Activated naive CD4-positive, alpha-beta T cell treated with anti-CD3 and anti-CD28 coated beads, Interleukin-2, amount 10 ng/mL, durations not matched to agents 7 days and 5 days (primary cell): ENCODE measurements at regions not wholly inside any gene's neighbourhood (a gene's known extent, or its start where the extent isn't known, plus 50 kb on each side); places are given as distances from the start of the nearest gene placed in this dataset.

Experiments
- CTCF ChIA-PET: fragments of 350-600 bp; sonication (Branson Sonifier 250); formaldehyde crosslinking; loops from one replicate; lab custom pipeline; 2021; ENCODE audit warnings: antibody characterized with exemption; lab: Charles Lee
- DNase-seq: peaks from one replicate; pipeline ENCODE4 v3.0.0-alpha.2; 2020
- H3K27ac Mint-ChIP-seq: one replicate; pipeline ENCODE4 v1.8.0; 2021; ENCODE audit warnings: mild to moderate bottlenecking, moderate library complexity, mixed read lengths
- H3K27me3 Mint-ChIP-seq: one replicate; pipeline ENCODE4 v1.8.0; 2021; ENCODE audit warnings: mild to moderate bottlenecking, mixed read lengths
- H3K36me3 Mint-ChIP-seq: one replicate; pipeline ENCODE4 v1.8.0; 2021; ENCODE audit warnings: mixed read lengths
- H3K4me1 Mint-ChIP-seq: one replicate; pipeline ENCODE4 v1.8.0; 2021; ENCODE audit warnings: mixed read lengths
- H3K4me3 Mint-ChIP-seq: one replicate; pipeline ENCODE4 v1.8.0; 2021; ENCODE audit warnings: mild to moderate bottlenecking, moderate library complexity, mixed read lengths
- H3K9me3 Mint-ChIP-seq: one replicate; pipeline ENCODE4 v1.8.0; 2021; ENCODE audit warnings: mixed read lengths

GRCh38 chr22:27459999-27460398 is 341.6 kb downstream of the MN1 start:
- Mint-ChIP-seq H3K27me3 (no peaks in the 10 kb centered on the region), H3K4me3 (no peak overlapping the region), H3K36me3 (no peaks in the 10 kb centered on the region), H3K9me3 (no peaks in the 10 kb centered on the region), H3K27ac (no peak overlapping the region), H3K4me1 (no peaks in the 10 kb centered on the region)
- CTCF ChIA-PET: no interaction called here
- no peak for DNase-seq

GRCh38 chr22:27460591-27461347 is 340.8 kb downstream of the MN1 start:
- CTCF ChIA-PET: no interaction called here
- DNase-seq: no peak
- H3K4me1 Mint-ChIP-seq: no peaks in the 10 kb centered on the region
- H3K36me3 Mint-ChIP-seq: no peaks in the 10 kb centered on the region
- H3K4me3 Mint-ChIP-seq: no peak overlapping the region
- no peaks in the 10 kb centered on the region for H3K27me3 Mint-ChIP-seq
- no peaks in the 10 kb centered on the region for H3K9me3 Mint-ChIP-seq
- H3K27ac Mint-ChIP-seq: no peak overlapping the region

DNA sequence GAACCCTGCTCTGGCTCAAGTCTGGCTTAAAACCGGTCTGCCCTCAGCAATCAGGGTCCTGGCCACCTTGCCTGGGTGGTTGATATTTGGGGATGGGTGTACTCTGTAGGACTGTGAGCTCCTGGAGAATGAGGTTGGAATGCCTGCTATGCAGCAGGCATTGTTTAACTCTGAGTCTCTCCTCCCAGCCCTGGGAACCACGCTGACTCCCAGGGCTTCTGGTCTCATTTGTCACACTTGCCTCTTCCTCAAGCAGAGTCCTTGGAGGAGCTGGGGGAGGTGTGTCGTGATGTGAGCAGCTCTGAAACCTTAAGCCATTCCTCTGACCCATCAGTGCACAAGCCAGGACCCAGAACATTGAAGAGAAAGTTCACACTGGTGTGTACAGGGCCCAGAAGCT is 340.1 kb downstream of the MN1 start:
- Mint-ChIP-seq H3K4me1 (no peaks in the 10 kb centered on the region), H3K27me3 (no peaks in the 10 kb centered on the region), H3K36me3 (no peaks in the 10 kb centered on the region), H3K27ac (no peak overlapping the region), H3K9me3 (no peaks in the 10 kb centered on the region), H3K4me3 (no peak overlapping the region)
- CTCF ChIA-PET: no interaction called here
- DNase-seq: no peak

- Mint-ChIP-seq H3K4me1 (no peaks in the 10 kb centered on the region), H3K36me3 (no peaks in the 10 kb centered on the region), H3K4me3 (no peak overlapping the region), H3K27ac (no peak overlapping the region), H3K9me3 (no peaks in the 10 kb centered on the region), H3K27me3 (no peaks in the 10 kb centered on the region)
- no peak for DNase-seq
- CTCF ChIA-PET: no interaction called here
Observed at GRCh38 chr22:27462190-27462589, 339.4 kb downstream of the MN1 start.

DNA sequence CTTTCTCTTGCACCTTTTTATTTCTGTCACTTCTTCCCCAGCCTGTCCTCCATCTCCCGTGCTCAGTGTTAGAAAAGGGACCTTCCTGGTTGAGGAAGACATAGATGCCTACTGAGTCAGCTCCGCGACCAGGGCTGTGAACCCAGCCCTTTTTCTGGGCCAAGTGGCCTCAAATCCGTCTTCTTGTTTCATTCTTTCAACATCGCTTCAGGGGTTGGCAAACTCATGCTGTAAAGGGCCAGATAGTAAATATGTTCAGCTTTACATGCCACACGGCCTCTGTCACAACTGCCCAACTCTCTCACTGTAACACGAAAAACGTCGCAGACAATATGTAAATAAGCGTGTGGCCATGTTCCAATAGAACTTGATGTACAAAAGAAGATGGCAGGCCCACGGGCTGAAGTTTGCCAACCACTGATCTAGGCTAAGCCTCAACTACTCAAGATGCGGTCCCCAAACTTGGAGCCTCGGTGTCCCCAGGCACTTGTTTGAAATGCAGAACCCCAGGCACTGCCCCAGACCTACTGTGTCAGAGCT is 338.4 kb downstream of the MN1 start:
- Mint-ChIP-seq H3K4me1 (no peaks in the 10 kb centered on the region), H3K36me3 (no peaks in the 10 kb centered on the region), H3K27me3 (no peaks in the 10 kb centered on the region), H3K27ac (no peak overlapping the region), H3K4me3 (no peak overlapping the region), H3K9me3 (no peaks in the 10 kb centered on the region)
- CTCF ChIA-PET: no interaction called here
- DNase-seq: no peak

- CTCF ChIA-PET: no interaction called here
- no peak overlapping the region for H3K27ac Mint-ChIP-seq
- no peaks in the 10 kb centered on the region for H3K4me1 Mint-ChIP-seq
- no peaks in the 10 kb centered on the region for H3K9me3 Mint-ChIP-seq
- no peaks in the 10 kb centered on the region for H3K36me3 Mint-ChIP-seq
- H3K4me3 Mint-ChIP-seq: no peak overlapping the region
- no peaks in the 10 kb centered on the region for H3K27me3 Mint-ChIP-seq
- no peak for DNase-seq
Observed at GRCh38 chr22:27466229-27466628, 335.3 kb downstream of the MN1 start.

- H3K4me3 Mint-ChIP-seq: no peak overlapping the region
- H3K36me3 Mint-ChIP-seq: no peaks in the 10 kb centered on the region
- no peak for DNase-seq
- CTCF ChIA-PET: no interaction called here
- H3K27ac Mint-ChIP-seq: no peak overlapping the region
- no peaks in the 10 kb centered on the region for H3K9me3 Mint-ChIP-seq
- H3K4me1 Mint-ChIP-seq: no peaks in the 10 kb centered on the region
- H3K27me3 Mint-ChIP-seq: no peaks in the 10 kb centered on the region
Observed at GRCh38 chr22:27466778-27467438, 334.6 kb downstream of the MN1 start.

GRCh38 chr22:27467711-27468110 is 333.8 kb downstream of the MN1 start:
- Mint-ChIP-seq H3K27ac (no peak overlapping the region), H3K9me3 (no peaks in the 10 kb centered on the region), H3K27me3 (no peaks in the 10 kb centered on the region), H3K36me3 (no peaks in the 10 kb centered on the region), H3K4me3 (no peak overlapping the region), H3K4me1 (no peaks in the 10 kb centered on the region)
- DNase-seq: no peak
- CTCF ChIA-PET: no interaction called here

DNA sequence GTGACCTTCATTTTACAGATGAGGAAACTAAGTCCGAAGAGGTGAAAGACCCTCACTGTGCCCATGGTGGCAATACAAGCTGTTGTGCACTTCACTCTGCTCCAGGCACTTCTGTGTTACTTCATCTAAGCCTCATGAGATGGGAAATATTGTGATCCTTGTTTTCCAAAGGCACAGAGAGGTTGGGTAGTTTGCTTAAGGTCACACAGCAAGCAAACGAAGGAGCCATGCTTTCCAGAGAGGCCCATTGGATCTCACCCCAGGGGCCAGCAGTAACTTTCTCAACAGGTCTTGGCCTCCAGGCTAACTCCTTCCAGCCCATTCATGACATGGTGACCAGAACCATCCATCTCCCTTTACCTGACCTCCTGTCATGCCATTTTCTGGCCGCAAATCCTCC is 332.8 kb downstream of the MN1 start:
- CTCF ChIA-PET: no interaction called here
- H3K4me1 Mint-ChIP-seq: no peaks in the 10 kb centered on the region
- no peak overlapping the region for H3K4me3 Mint-ChIP-seq
- no peak overlapping the region for H3K27ac Mint-ChIP-seq
- no peak for DNase-seq
- H3K36me3 Mint-ChIP-seq: no peaks in the 10 kb centered on the region
- no peaks in the 10 kb centered on the region for H3K27me3 Mint-ChIP-seq
- no peaks in the 10 kb centered on the region for H3K9me3 Mint-ChIP-seq

DNA sequence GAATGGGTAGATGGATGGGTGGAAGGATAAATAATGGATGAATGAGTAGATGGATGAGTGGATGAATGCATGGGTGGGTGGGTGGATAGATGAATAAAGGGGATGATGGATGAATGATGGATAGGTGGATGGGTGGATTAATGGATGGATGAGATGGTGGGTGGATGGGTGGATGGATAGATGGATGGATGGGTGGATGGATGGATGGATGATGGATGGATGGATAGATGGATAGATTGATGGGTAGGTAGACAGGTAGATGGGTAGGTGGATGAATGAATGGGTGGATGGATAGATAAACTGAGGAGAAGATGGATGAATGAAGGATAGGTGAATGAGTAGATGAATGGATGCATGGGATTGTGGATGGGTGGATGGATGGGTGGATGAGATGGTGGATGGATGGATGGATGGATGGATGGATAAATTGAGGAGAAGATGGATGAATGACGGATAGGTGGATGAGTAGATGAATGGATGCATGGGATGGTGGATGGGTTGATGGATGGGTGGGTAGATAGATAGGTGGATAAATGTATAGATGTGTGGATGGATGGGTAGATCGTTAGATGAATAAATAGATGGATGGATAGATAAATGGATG is 331.3 kb downstream of the MN1 start:
- H3K27me3 Mint-ChIP-seq: no peaks in the 10 kb centered on the region
- no peaks in the 10 kb centered on the region for H3K9me3 Mint-ChIP-seq

DNA sequence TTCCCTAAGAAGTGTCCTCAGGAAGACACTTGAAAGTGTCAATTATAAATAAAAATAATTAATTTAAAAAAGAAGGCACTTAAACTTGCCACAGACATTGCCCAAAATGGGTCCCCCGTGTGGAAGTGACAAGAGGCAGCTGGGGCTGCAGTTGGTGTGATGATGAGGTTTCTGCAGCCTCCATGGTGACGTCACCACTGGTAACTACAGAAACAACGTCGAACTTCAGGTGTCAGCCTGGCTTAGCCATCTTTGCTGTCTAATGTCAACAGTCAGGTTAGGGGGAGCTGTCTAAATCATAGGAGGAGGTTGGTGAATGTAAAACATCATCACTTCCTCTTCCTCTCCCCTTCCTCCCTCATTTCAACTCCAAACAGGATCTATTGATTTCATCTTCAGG is 328.6 kb downstream of the MN1 start:
- Mint-ChIP-seq H3K4me3 (no peak overlapping the region), H3K36me3 (no peaks in the 10 kb centered on the region), H3K4me1 (no peaks in the 10 kb centered on the region), H3K27me3 (no peaks in the 10 kb centered on the region), H3K27ac (no peak overlapping the region), H3K9me3 (no peaks in the 10 kb centered on the region)
- DNase-seq: no peak
- CTCF ChIA-PET: interaction anchor here (0.5 kb wide), 1 partner anchor 69 kb away, joined by 3 read pairs; no protein-coding TSS in a partner anchor

More for the DNA sequence above, 331.3 kb downstream of the MN1 start:
- Mint-ChIP-seq H3K4me3 (no peak overlapping the region), H3K36me3 (no peaks in the 10 kb centered on the region), H3K4me1 (no peaks in the 10 kb centered on the region), H3K27ac (no peak overlapping the region)
- CTCF ChIA-PET: no interaction called here
- no peak for DNase-seq

- Mint-ChIP-seq H3K4me3 (no peak overlapping the region), H3K27ac (no peak overlapping the region), H3K9me3 (no peaks in the 10 kb centered on the region), H3K36me3 (no peaks in the 10 kb centered on the region), H3K4me1 (no peaks in the 10 kb centered on the region), H3K27me3 (no peaks in the 10 kb centered on the region)
- CTCF ChIA-PET: no interaction called here
- DNase-seq: no peak
Observed at GRCh38 chr22:27473533-27473932, 328.0 kb downstream of the MN1 start.

GRCh38 chr22:27474112-27474571 is 327.4 kb downstream of the MN1 start:
- H3K4me3 Mint-ChIP-seq: no peak overlapping the region
- no peaks in the 10 kb centered on the region for H3K27me3 Mint-ChIP-seq
- H3K4me1 Mint-ChIP-seq: no peaks in the 10 kb centered on the region
- CTCF ChIA-PET: no interaction called here
- H3K27ac Mint-ChIP-seq: no peak overlapping the region
- DNase-seq: no peak
- no peaks in the 10 kb centered on the region for H3K36me3 Mint-ChIP-seq
- H3K9me3 Mint-ChIP-seq: no peaks in the 10 kb centered on the region

DNA sequence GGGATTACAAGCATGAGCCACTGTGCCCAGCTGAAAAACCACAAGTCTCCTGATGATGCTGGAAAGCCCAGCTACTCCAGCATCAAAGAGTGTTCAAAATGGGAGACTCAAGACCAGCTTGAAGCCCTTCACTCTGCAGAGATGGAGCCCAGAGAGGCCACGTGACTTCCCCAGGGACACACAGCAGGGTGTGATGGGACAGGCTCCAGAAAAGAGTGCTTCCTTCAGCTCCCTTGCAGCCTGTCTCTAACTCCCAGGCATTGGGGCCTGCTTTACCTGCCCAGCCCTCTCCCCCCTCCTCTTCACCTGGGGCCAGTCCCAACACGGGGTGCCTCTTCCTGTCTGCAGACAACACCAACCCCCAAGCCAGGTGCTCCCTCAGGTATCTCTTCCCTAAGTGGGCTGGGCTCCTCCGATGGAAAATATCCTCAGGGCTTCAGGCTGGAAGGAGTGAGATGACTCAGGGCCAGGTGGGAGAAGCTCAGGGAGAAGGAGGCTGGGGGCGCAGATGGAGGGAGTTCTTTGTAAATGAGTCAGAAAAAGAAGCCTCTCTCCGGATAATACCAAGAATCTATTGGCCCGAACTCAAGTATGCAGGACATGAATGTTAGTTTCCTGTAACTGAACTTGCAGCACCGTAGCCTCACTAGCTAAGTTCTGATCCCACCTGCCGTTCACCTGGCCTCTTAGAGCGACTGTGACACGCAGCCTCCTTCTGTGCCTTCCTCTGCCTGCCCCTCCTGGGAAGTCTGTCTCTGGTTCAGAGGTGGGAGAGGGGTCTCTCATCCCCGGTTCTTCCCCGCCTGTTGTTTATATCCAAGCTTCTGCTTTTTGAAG is 326.6 kb downstream of the MN1 start:
- Mint-ChIP-seq H3K27ac (no peak overlapping the region), H3K4me1 (no peaks in the 10 kb centered on the region), H3K4me3 (no peak overlapping the region), H3K36me3 (no peaks in the 10 kb centered on the region), H3K9me3 (peaks cover 2% of the 10 kb centered on the region), H3K27me3 (no peaks in the 10 kb centered on the region)
- CTCF ChIA-PET: no interaction called here
- DNase-seq: no peak
